ENCODE measurements at regions not wholly inside any gene's neighbourhood (a gene's known extent, or its start where the extent isn't known, plus 50 kb on each side); places are given as distances from the start of the nearest gene placed in this dataset.

- TF ChIP-seq, protein P1, sequence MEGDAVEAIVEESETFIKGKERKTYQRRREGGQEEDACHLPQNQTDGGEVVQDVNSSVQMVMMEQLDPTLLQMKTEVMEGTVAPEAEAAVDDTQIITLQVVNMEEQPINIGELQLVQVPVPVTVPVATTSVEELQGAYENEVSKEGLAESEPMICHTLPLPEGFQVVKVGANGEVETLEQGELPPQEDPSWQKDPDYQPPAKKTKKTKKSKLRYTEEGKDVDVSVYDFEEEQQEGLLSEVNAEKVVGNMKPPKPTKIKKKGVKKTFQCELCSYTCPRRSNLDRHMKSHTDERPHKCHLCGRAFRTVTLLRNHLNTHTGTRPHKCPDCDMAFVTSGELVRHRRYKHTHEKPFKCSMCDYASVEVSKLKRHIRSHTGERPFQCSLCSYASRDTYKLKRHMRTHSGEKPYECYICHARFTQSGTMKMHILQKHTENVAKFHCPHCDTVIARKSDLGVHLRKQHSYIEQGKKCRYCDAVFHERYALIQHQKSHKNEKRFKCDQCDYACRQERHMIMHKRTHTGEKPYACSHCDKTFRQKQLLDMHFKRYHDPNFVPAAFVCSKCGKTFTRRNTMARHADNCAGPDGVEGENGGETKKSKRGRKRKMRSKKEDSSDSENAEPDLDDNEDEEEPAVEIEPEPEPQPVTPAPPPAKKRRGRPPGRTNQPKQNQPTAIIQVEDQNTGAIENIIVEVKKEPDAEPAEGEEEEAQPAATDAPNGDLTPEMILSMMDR (IDR thresholded peaks at IDR 0.05) = no peak
- TF ChIP-seq POLR2A (IDR thresholded peaks at IDR 0.05) = no peak
Observed at GRCh38 chr4:110850461-110851442, 227.9 kb upstream of the PITX2 start.
